HepG2 (cell line): ENCODE measurements at regions not wholly inside any gene's neighbourhood (a gene's known extent, or its start where the extent isn't known, plus 50 kb on each side); places are given as distances from the start of the nearest gene placed in this dataset.

Source experiments
- ATF3 ChIP-seq: sonication (generic); formaldehyde crosslinking; IDR thresholded peaks from 2 replicates; pipeline ENCODE4 v1.4.0; 2020; ENCODE audit warnings: missing genetic modification reagents
- ATF5 ChIP-seq: sonication (generic); formaldehyde crosslinking; IDR thresholded peaks from 2 replicates; pipeline ENCODE4 v1.4.0; 2020; ENCODE audit warnings: mild to moderate bottlenecking, low read depth, missing genetic modification reagents
- KDM5B ChIP-seq: sonication (generic); formaldehyde crosslinking; IDR thresholded peaks from 2 replicates; pipeline ENCODE4 v1.4.0; 2020; ENCODE audit warnings: missing genetic modification reagents, mild to moderate bottlenecking, borderline replicate concordance
- PATZ1 ChIP-seq: sonication (generic); formaldehyde crosslinking; IDR thresholded peaks from 2 replicates; pipeline ENCODE4 v1.4.0; 2020; ENCODE audit warnings: missing genetic modification reagents
- PLSCR1 ChIP-seq: sonication (generic); formaldehyde crosslinking; IDR thresholded peaks from 2 replicates; pipeline ENCODE4 v1.5.0; 2020; ENCODE audit warnings: missing genetic modification reagents, mild to moderate bottlenecking, borderline replicate concordance
- RXRB ChIP-seq: IDR thresholded peaks from 2 replicates; pipeline ENCODE4 v1.6.1; 2016; ENCODE audit warnings: borderline replicate concordance, missing genetic modification reagents, missing compliant biosample characterization
- ZNF367 ChIP-seq: sonication (generic); formaldehyde crosslinking; IDR thresholded peaks from 2 replicates; pipeline ENCODE4 v1.4.0; 2020; ENCODE audit warnings: missing genetic modification reagents, borderline replicate concordance
- ZNF564 ChIP-seq: sonication (generic); formaldehyde crosslinking; IDR thresholded peaks from 2 replicates; pipeline ENCODE4 v1.8.1; 2023; ENCODE audit warnings: mild to moderate bottlenecking, missing genetic modification reagents
- ZNF609 ChIP-seq: sonication (generic); formaldehyde crosslinking; IDR thresholded peaks from 2 replicates; pipeline ENCODE4 v1.4.0; 2020; ENCODE audit warnings: mild to moderate bottlenecking, missing genetic modification reagents, borderline replicate concordance
- ZNF687 ChIP-seq: sonication (generic); formaldehyde crosslinking; IDR thresholded peaks from 2 replicates; pipeline ENCODE4 v1.5.1; 2020; ENCODE audit warnings: mild to moderate bottlenecking, missing genetic modification reagents, moderate library complexity
- ZNF770 ChIP-seq: sonication (generic); formaldehyde crosslinking; IDR thresholded peaks from 2 replicates; pipeline ENCODE4 v1.5.0; 2020; ENCODE audit warnings: mild to moderate bottlenecking, missing genetic modification reagents
- ZNF772 ChIP-seq: sonication (generic); formaldehyde crosslinking; IDR thresholded peaks from 2 replicates; pipeline ENCODE4 v1.5.0; 2020; ENCODE audit warnings: mild to moderate bottlenecking, missing genetic modification reagents

GRCh38 chr6:41427642-41428335 is 92.4 kb downstream of the NCR2 start (continued):
- peak; percentile 39; the same call in 1 of the 2 replicates for TF ChIP-seq ZNF770 (CRISPR knock-in tag)
- peak; percentile 55 for TF ChIP-seq ZNF687 (CRISPR knock-in tag)
- TF ChIP-seq KDM5B: no peak; the same call in 1 of the 2 replicates
- TF ChIP-seq ZNF772 (CRISPR knock-in tag): 0 out of 2 replicates have a peak, but pooled peaks have one; percentile 38
- TF ChIP-seq ZNF564 (CRISPR knock-in tag): peak; percentile 49; the same call in 1 of the 2 replicates
- no peak for TF ChIP-seq RXRB (CRISPR knock-in tag)
- no peak for TF ChIP-seq ATF5
- TF ChIP-seq PATZ1 (CRISPR knock-in tag): peak; percentile 95
- TF ChIP-seq ZNF367: no peak
- TF ChIP-seq PLSCR1: 0 out of 2 replicates have a peak, but pooled peaks have one; percentile 63
- 0 out of 2 replicates have a peak, but pooled peaks have one; percentile 26 for TF ChIP-seq ZNF609
- peak; percentile 21; the same call in 1 of the 2 replicates for TF ChIP-seq ATF3 (CRISPR knock-in tag)
